ENCODE measurements at regions not wholly inside any gene's neighbourhood (a gene's known extent, or its start where the extent isn't known, plus 50 kb on each side); places are given as distances from the start of the nearest gene placed in this dataset.
"Not testable (repeated sequence)": the region's sequence is repeated elsewhere in the genome, so short reads cannot be mapped to it uniquely, and the experiment has no call there.

DNA sequence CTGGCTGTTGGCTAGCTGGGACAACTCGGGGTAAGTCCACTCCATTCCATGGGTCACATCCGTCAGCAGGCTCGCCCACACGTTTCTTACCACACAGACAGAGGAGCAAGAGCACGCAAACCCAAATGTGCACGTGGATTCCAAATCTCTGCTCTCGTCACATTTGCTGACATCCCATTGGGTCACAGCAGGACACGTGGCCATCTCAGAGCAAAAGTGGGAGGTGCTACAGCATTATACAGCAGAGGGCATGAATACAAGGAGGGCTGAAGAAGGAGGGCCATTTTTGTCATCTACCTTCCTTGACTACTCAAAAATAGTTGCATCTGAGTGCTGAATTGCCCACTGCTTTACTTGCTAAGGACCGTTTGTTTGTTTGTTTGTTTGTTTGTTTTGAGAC is 84.7 kb downstream of the RBBP6 start:
- no peak for DNase-seq

DNA sequence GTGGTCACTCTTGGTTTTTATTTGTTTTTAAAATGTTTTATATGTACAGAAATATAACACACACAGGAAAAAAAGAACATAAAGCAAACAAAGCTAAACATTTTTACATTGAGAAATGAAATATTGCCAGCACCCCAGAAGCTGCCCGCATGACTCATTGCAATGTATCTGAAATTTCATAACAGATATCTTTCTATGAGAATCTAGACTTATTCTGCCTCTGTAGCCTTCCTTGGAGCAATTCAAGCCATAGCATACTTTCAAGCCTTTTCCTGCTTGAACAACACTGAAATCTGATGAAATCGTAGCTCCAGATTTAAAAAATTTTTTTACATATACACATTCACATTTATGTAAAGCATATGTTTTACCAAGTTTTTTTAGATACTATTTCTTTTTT is 86.9 kb downstream of the RBBP6 start:
- DNase-seq = no peak

DNA sequence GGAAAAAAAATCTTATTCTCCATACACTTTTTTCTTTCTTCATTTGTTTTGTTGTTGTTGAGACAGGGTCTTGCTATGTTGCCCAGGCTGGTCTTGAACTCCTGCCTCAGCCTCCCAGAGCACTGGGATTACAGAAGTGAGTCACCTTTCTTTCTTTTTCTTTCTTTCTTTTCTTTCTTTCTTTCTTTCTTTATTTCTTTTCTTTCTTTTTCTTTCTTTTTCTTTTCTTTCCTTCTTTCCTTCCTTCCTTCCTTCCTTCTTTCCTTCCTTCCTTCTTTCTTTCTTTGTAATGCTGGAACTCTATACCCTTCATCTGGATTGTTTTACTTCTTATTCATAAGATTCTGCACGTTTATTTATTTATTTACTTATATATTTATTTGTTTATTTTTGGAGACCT is 94.5 kb upstream of the TNRC6A start:
- no peak for DNase-seq

DNA sequence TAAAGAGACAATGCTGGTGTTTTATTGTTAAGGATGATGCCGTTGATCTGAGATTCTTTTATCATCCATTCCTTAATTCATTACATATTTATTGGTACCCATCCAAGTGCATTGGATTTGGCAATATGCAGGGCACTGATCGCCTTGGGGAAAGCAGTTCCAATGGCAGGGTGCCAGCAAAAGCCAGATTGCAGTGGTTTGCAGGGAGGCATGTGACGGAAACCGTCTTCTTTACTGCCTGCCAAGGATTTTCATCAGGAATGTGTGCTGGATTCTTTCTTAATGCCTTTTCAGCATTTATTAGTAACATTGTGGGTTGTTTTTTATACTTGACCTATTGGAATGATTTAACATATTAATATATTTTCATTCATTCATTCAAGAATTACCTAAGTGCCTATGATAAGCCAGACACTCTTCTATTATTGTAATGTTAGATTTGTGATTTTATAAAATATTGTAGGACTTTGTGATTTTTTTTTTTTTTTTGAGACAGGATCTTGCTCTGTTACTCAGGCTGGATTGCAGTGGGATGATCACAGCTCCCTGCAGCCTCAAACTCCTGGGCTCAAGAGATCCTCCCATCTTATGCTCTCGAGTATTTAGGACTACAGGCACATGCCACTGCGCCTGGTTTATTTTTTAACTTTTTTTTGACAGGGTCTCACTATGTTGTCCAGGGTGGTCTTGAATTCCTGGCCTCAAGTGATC is 93.4 kb upstream of the TNRC6A start:
- DNase-seq = peak; percentile 92

DNA sequence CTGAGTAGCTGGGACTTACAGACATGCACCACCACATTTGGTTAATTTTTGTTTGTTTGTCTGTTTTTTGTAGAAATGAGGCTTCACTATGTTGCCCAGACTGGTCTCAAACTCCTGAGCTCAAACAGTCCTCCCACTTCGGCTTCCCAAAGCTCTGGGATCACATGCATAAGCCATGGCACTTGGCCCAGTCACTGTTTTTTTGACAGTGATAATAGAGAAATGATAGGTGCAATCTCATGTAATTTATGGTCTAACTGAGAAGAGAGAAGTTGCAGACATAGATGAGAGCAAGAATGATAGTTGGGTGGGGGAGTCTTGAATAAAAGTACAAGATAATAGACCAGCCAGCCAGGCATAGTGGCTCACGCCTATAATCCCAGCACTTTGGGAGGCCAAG is 89.7 kb upstream of the TNRC6A start:
- DNase-seq = no peak

DNA sequence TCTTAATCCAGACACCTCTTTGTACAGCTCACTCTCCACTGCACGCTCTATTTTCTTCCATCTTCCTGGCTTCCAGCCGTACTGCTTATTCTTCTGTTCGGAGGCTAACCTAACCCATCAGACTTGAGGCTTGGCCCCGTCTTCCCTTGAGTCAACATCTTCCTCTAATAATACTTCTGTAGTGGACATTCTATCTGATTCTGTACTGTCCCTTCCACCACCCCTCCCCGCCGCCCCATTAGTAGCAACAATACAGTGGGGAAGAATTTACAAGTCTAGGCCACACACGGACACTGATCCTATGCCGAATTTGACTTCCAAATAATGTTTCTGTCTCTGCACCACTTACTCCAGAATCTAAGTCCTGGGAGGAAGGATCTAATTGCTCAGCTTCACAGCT is 86.0 kb upstream of the TNRC6A start:
- no peak for DNase-seq

DNA sequence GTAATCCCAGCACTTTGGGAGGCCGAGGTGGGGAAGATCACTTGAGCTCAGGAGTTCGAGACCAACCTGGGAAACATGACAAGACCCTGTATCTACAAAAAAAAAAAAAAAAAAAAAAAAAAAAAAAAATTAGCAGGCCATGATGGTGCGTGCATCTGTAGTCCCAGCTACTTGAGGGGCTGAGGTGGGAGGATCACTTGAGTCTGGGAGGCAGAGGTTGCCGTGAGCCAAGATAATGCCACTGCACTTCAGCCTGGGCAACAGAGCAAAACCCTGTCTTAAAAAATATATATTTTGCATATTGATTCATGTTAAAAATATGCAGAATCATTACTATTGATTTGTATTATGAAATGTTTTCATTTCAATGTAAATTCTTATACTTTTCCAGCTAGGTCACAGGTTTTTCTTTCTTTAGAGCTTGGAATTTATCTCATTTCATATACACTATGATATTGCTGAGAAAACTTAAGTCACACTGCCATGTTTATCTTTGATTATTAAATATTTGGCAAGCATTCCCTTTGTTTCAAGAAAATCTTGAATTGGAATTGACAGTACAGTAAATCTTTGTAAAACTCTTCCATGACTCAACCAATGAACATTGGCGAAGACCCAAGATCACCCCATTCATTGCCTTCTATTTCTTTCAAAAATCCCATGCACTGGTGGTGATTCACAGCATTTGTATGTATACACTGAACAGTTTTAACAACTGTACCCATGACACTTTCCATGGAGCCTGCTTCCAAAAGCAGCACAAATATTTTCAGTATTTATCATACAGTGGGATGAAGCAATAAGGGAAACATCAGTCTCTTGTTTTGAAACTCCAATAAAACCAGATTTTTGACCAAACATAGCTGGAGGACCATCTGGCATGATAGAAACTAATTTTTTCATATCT is 83.5 kb upstream of the TNRC6A start:
- no peak for DNase-seq

DNA sequence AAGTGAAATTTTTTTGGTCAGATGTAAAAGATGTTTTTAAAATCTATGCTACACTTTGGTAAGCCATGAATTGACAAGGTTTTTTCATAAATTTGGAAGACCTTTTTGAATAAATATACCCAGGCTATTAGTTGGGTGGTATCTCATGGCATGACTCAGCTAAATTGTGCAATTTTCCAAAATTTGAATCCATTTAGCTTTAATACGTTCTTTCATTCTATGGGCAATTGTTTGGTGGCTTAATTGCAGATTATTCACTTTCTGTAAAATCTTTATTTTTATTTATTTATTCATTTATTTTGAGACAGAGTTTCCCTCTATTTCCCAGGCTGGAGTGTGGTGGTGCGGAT is 82.8 kb upstream of the TNRC6A start:
- no peak for DNase-seq

DNA sequence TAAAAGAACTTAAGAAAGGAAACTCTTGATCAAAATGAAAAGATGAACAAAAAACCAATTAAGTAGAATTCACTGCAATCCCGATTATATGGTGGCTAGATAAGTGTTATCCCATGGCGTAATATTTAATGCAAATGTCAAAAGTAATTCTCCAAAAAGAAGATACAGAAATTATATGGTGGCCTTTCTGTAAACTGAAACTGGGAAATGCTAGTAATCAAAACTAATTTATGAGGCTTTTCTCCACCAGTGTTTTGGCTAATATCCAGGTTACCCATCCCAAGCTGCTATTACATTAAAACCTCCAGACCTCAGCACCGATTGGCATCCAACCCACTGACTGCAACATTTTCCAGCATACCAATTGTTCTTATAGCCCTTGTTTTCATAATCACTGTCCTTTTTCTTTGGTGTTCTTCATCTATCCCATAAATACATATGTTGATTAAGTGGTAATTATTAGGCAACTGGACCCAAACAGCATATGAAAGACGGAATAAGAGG is 77.2 kb upstream of the TNRC6A start:
- DNase-seq = no peak

DNA sequence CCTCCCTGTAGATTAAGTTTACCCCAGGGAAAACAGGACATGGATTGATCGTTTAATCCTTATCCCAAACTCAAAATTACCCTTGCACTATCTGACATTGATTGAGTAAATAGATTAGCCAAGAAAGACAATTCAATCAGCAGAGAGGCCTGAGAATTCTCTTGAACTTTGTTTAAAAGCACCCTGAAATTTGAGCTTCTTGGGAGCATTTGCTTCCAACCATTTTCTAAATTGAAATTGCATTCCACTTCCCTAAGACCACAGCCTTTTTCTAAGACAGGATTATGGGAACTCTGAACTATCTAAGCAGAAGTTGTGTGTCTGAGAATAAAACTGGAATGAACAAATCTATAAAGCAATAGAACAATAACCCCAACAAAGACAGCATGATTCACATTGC is 76.6 kb upstream of the TNRC6A start:
- DNase-seq = no peak

DNA sequence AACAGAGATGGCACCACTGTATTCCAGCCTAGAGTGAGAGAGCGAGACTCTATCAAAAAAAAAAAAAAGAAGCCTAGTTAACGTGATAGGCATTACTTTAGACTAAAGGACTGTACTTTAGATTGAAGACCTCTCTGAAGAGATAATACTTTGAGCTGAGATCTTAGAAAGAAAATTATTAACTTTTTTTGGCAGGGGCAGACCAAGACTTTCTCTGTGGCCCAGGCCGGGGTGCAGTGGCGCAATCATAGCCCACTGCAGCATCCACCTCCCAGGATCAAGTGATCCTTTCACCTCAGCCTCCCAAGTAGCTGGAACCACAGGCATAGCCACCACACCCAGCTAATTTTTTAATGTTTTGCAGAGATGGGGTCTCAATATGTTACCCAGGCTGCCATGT is 75.7 kb upstream of the TNRC6A start:
- DNase-seq = no peak

DNA sequence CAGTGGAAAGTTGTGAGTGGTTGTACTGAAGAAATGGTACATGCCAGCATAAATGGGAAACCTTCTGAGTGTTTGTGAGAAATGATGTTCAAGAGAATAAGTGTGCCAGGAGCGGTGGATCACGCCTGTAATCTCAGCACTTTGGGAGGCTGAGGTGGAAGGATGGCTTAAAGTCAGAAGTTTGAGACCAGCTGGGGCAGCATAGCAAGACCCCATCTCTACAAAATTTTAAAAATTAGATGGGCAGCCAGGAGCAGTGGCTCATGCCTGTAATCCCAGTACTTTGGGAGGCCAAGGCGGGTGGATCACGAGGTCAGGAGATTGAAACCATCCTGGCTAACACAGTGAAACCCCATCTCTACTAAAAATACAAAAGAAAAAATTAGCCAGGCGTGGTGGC is 63.5 kb upstream of the TNRC6A start:
- DNase-seq = not testable (repeated sequence)

DNA sequence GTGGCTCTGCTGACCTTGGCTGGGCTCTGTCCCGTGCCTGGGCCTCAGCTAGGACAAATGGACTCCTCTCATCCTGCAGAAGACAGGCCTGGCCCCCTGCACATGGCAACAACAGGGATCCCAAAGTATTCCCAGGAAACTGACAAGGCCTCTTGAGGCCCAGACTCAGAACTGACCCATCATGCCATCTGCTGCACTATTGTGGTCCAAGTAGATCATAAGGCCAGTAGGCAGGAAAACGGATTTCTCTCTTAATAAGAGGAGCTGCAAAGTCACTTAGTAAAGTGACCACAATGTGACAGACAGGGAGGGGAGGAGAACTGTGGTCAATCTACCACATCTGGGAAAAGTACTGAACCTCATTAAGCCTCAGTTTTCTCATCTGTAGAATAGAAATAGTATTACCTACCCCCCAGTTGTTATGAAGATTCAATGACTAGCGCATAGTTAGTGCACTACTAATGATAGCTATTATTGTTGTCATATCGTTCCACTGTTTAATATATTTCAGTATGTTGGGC is 62.1 kb upstream of the TNRC6A start:
- DNase-seq = no peak

DNA sequence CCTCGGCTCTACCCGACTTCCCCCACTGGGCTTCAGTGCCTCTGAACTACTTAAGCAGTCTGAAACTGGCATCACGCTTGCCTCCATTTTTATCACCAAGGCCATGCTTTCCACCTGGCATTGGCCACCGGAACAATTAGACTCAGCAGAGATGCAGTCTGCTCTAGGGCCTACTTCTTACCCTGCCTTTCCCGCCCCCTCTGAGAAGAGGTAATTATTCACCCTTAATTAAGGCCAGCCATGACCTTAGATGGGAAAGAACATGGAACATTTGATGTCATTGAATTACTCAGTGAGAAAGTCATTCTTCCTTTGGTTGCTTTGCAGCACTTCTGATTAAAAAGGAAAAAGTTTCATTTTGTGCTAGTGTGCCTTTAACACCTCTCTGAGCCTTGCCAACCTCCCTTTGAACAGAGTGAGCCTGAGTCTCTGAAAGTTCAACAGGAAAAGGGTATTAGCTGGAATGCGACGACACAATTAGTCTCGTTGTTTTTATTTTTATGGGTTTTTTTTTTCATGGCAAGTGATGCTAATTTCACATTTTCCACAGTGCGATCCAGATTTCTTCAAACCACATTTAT is 60.9 kb upstream of the TNRC6A start:
- no peak for DNase-seq

DNA sequence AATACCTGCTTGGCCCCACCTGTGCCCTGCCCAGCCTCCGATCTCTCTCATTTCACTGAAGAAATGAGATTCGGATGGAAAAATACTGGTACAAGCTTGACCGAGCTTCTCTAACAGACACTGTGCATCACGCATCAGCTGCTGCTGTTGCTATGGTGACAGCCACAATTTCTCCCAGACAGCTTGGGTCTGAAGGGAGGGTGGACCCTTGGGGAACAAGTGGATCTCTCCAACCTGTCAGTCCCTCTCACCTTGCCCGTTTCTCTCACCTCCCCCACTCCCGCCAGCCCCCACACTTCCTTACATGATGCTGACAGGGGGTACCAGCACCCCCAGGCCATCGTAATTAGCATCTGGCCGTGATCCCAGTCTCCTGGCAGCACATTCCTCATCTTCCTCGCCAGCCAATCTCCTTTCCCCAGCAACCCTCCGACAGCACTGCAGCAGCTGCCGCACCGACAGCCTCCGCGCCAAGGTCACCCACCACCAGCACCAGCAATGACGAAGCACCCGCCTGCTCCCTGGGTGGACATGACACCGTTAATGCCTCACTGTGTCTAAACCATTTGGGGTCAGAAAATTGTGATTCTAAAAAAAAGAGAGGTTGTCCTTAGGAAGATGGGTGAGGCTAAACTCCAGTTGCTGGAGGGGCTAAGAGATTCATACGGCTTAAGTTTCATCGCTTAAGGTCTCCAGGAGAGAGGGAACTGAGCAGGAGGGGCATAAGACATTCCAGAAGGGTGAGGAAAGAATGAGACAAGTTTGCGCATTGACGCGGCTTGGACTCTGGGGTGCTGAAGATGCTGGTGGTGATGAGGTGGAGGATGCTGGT is 58.6 kb upstream of the TNRC6A start:
- peak; percentile 100 for DNase-seq

DNA sequence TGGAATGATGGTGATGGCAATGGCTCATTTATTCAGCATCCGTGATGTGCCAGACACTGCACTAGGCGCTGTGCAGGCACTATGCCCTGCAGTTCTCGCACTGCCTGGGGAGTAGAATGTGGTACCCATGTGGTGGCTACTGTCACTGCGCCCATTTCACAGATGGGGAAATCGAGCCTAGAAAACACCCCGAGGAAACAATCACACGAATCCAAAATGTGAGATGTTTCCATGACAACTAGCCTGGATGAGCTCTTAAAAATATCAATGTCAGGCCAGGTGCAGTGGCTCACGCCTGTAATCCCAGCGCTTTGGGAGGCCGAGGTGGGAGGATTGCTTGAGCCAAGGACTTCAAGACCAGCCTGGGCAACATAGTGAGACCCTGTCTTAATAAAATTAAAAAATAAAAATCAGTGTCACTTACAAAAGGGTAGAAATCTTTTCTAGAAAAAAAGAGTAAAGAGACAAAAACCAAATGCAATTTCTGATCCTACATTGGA is 57.9 kb upstream of the TNRC6A start:
- DNase-seq = no peak

DNA sequence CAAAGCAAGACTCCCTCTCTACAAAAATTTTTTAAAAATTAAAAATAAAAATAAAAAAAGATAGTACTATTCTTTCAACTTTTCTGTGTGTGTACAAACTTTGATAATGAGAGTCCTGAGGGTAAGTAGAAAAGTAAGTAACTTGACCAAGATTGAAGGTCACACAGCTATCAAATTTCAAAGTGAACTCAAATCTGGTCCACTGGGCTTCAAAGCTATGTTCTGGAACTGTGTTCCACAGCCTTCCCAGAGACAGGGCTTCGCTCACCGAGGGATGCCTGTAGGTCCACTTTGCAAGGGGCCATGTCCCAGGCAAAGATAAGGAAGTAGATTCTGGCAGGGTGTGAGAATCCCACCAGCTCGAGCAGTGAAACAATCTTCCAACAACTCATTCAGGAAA is 56.3 kb upstream of the TNRC6A start:
- no peak for DNase-seq

DNA sequence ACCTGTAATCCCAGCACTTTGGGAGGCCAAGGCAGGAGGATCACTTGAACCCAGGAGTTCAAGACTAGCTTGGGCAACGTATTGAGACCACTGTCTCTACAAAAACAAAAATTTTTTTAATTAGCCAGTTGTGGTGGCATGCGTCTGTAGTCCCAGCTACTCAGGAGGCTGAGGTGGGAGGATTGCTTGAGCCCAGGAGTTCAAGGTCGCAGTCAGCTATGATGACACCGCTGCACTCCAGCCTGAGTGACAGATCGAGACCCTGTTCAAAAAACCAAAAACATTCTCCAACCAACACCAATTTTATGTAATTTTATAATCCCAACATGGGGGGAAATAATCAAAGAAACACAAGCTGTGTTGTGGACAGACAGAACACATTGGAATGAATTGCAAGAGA is 54.6 kb upstream of the TNRC6A start:
- DNase-seq = no peak

DNA sequence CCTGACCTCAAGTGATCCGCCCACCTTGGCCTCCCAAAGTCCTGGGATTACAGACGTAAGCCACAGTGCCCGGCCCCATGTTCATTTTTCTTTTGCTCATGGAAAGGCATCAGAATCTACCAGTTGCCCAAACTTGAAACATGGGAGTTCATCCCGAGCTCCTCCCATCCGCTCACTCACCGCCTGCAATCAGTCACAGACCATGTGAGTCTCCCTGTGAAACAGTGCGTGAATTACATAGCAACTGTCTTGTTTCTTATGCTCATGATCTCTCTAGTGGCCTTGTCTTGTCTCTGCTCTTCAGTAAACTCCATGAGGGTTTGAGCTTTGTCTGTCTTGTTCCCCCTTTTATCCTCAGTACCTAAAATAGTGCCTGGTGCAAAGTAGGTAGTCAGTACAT is 52.1 kb upstream of the TNRC6A start:
- DNase-seq = no peak

All from NCI-H2171 treated with DMSO at 0.1 percent for 48 hours (cell line).